ENCODE measurements at regions not wholly inside any gene's neighbourhood (a gene's known extent, or its start where the extent isn't known, plus 50 kb on each side); places are given as distances from the start of the nearest gene placed in this dataset.

- no peak for TF ChIP-seq CTCF (IDR thresholded peaks at IDR 0.05)
- Histone ChIP-seq H3K27me3 (no peaks in the 10 kb centered on the region), H3K9me3 (peaks cover 0 to 2% of the 10 kb centered on the region in 2 donors), H3K27ac (no peak overlapping the region), H3K4me1 (no peaks in the 10 kb centered on the region), H3K36me3 (no peaks in the 10 kb centered on the region), H3K4me3 (no peak overlapping the region)
- no peak for DNase-seq (ENCODE audit: low spot score)
Observed at GRCh38 chr6:8274226-8274625, 161.1 kb downstream of the SLC35B3 start.

GRCh38 chr6:8269872-8270454 lies 165.4 kb downstream of the SLC35B3 start:
- no peak for DNase-seq (ENCODE audit: low spot score)
- Histone ChIP-seq H3K27me3 (no peaks in the 10 kb centered on the region), H3K36me3 (no peaks in the 10 kb centered on the region), H3K4me1 (no peaks in the 10 kb centered on the region), H3K4me3 (no peak overlapping the region), H3K27ac (no peak overlapping the region), H3K9me3 (peaks cover 0 to 6% of the 10 kb centered on the region in 2 donors)
- no peak for TF ChIP-seq CTCF (IDR thresholded peaks at IDR 0.05)

- no peak overlapping the region for H3K4me3 ChIP-seq
- no peaks in the 10 kb centered on the region for H3K4me1 ChIP-seq
- H3K27ac ChIP-seq, result no peak overlapping the region
- DNase-seq (ENCODE audit: low spot score), result no peak
- H3K27me3 ChIP-seq, result no peaks in the 10 kb centered on the region
- H3K36me3 ChIP-seq, result no peaks in the 10 kb centered on the region
- no peak for TF ChIP-seq CTCF (IDR thresholded peaks at IDR 0.05)
- H3K9me3 ChIP-seq, result peaks cover 0 to 6% of the 10 kb centered on the region in 2 donors
Observed at GRCh38 chr6:8269094-8269493, 166.3 kb downstream of the SLC35B3 start.

GRCh38 chr6:8268606-8269005 lies 166.3 kb upstream of the EEF1E1 start:
- Histone ChIP-seq H3K4me3 (no peak overlapping the region), H3K9me3 (peaks cover 0 to 6% of the 10 kb centered on the region in 2 donors), H3K27me3 (no peaks in the 10 kb centered on the region), H3K4me1 (no peaks in the 10 kb centered on the region), H3K36me3 (no peaks in the 10 kb centered on the region), H3K27ac (no peak overlapping the region)
- TF ChIP-seq CTCF (IDR thresholded peaks at IDR 0.05), result no peak
- no peak for DNase-seq (ENCODE audit: low spot score)

GRCh38 chr6:8268156-8268555 lies 165.8 kb upstream of the EEF1E1 start:
- H3K36me3 ChIP-seq, result no peaks in the 10 kb centered on the region
- DNase-seq (ENCODE audit: low spot score), result no peak
- H3K27me3 ChIP-seq, result no peaks in the 10 kb centered on the region
- peaks cover 0 to 6% of the 10 kb centered on the region in 2 donors for H3K9me3 ChIP-seq
- no peak overlapping the region for H3K27ac ChIP-seq
- H3K4me1 ChIP-seq, result no peaks in the 10 kb centered on the region
- TF ChIP-seq CTCF (IDR thresholded peaks at IDR 0.05), result no peak
- no peak overlapping the region for H3K4me3 ChIP-seq

GRCh38 chr6:8260610-8261009 lies 158.3 kb upstream of the EEF1E1 start:
- TF ChIP-seq CTCF (IDR thresholded peaks at IDR 0.05), result no peak
- no peaks in the 10 kb centered on the region for H3K9me3 ChIP-seq
- no peak overlapping the region for H3K27ac ChIP-seq
- no peaks in the 10 kb centered on the region for H3K27me3 ChIP-seq
- DNase-seq (ENCODE audit: low spot score), result no peak
- no peaks in the 10 kb centered on the region for H3K36me3 ChIP-seq
- no peaks in the 10 kb centered on the region for H3K4me1 ChIP-seq
- H3K4me3 ChIP-seq, result no peak overlapping the region

Data from right atrium auricular region (tissue), 2 donors.